ENCODE measurements at regions not wholly inside any gene's neighbourhood (a gene's known extent, or its start where the extent isn't known, plus 50 kb on each side); places are given as distances from the start of the nearest gene placed in this dataset.

GRCh38 chr10:90982406-90983008, 61.6 kb upstream of the ANKRD1 start:
- no peak for TF ChIP-seq RAD21 (IDR thresholded peaks at IDR 0.05; ENCODE audit: low read depth)
- TF ChIP-seq ZBTB7A (IDR thresholded peaks at IDR 0.05; ENCODE audit: low read depth), result no peak
- no peak for TF ChIP-seq YY1 (IDR thresholded peaks at IDR 0.05; ENCODE audit: low read depth)
- TF ChIP-seq TAF1 (IDR thresholded peaks at IDR 0.05; ENCODE audit: low read depth), result no peak
- TF ChIP-seq, protein P1, sequence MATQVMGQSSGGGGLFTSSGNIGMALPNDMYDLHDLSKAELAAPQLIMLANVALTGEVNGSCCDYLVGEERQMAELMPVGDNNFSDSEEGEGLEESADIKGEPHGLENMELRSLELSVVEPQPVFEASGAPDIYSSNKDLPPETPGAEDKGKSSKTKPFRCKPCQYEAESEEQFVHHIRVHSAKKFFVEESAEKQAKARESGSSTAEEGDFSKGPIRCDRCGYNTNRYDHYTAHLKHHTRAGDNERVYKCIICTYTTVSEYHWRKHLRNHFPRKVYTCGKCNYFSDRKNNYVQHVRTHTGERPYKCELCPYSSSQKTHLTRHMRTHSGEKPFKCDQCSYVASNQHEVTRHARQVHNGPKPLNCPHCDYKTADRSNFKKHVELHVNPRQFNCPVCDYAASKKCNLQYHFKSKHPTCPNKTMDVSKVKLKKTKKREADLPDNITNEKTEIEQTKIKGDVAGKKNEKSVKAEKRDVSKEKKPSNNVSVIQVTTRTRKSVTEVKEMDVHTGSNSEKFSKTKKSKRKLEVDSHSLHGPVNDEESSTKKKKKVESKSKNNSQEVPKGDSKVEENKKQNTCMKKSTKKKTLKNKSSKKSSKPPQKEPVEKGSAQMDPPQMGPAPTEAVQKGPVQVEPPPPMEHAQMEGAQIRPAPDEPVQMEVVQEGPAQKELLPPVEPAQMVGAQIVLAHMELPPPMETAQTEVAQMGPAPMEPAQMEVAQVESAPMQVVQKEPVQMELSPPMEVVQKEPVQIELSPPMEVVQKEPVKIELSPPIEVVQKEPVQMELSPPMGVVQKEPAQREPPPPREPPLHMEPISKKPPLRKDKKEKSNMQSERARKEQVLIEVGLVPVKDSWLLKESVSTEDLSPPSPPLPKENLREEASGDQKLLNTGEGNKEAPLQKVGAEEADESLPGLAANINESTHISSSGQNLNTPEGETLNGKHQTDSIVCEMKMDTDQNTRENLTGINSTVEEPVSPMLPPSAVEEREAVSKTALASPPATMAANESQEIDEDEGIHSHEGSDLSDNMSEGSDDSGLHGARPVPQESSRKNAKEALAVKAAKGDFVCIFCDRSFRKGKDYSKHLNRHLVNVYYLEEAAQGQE (IDR thresholded peaks at IDR 0.05; ENCODE audit: low read depth), result no peak
- no peak for TF ChIP-seq MAX (IDR thresholded peaks at IDR 0.05)
- no peak for TF ChIP-seq CEBPB (IDR thresholded peaks at IDR 0.05)
- no peak for TF ChIP-seq NFIC (IDR thresholded peaks at IDR 0.05)
- TF ChIP-seq EP300 (IDR thresholded peaks at IDR 0.05; ENCODE audit: borderline replicate concordance), result no peak
- no peak for TF ChIP-seq TCF12 (IDR thresholded peaks at IDR 0.05; ENCODE audit: low read depth)
- no peak for TF ChIP-seq USF1 (IDR thresholded peaks at IDR 0.05)
- TF ChIP-seq TEAD4 (IDR thresholded peaks at IDR 0.05), result no peak
- TF ChIP-seq EGR1 (IDR thresholded peaks at IDR 0.05), result no peak
- no peak for TF ChIP-seq FOXM1 (IDR thresholded peaks at IDR 0.05; ENCODE audit: borderline replicate concordance, low read depth)
